C4-2B (cell line): ENCODE measurements at regions not wholly inside any gene's neighbourhood (a gene's known extent, or its start where the extent isn't known, plus 50 kb on each side); places are given as distances from the start of the nearest gene placed in this dataset.

Source experiments
- H3K27ac ChIP-seq: fragments of 450-650 bp; 2 replicates; pipeline ENCODE4 v1.5.1; 2017
- ZFX ChIP-seq: fragments of 450-650 bp; IDR thresholded peaks from 2 replicates; pipeline ENCODE4 v1.6.1; 2017
- TF ChIP-seq, protein P1 (sequence below): fragments of 450-650 bp; conservative IDR thresholded peaks from 2 replicates; pipeline ENCODE4 v1.5.1; 2017; ENCODE audit warnings: mild to moderate bottlenecking

- TF ChIP-seq, protein P1, sequence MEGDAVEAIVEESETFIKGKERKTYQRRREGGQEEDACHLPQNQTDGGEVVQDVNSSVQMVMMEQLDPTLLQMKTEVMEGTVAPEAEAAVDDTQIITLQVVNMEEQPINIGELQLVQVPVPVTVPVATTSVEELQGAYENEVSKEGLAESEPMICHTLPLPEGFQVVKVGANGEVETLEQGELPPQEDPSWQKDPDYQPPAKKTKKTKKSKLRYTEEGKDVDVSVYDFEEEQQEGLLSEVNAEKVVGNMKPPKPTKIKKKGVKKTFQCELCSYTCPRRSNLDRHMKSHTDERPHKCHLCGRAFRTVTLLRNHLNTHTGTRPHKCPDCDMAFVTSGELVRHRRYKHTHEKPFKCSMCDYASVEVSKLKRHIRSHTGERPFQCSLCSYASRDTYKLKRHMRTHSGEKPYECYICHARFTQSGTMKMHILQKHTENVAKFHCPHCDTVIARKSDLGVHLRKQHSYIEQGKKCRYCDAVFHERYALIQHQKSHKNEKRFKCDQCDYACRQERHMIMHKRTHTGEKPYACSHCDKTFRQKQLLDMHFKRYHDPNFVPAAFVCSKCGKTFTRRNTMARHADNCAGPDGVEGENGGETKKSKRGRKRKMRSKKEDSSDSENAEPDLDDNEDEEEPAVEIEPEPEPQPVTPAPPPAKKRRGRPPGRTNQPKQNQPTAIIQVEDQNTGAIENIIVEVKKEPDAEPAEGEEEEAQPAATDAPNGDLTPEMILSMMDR: no peak
- no peak for TF ChIP-seq ZFX
- H3K27ac ChIP-seq: no peak overlapping the region
These were observed 247.3 kb downstream of the MAN2A1 start for GRCh38 chr5:109936996-109937395.

DNA sequence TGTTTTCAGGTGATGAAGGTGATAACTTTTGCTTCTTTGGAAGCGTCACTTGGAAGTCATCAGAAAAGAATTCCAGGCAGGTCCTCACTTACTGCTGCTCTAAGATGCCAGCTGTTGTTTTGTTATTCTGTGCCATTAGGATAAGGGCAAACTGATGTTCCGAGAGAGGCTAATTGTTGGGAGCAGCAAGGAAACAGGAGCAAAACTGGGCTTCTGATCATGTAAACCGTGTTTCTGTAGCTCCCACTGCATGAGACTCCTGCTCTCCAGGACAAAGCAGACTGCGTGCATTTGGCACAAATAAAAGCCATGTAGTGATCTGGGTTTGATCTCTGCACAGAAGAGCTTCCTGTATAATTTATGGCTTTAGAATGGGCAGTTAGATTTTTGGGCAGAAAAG lies 248.2 kb downstream of the MAN2A1 start:
- TF ChIP-seq, protein P1: no peak
- TF ChIP-seq ZFX: no peak
- H3K27ac ChIP-seq: no peak overlapping the region

DNA sequence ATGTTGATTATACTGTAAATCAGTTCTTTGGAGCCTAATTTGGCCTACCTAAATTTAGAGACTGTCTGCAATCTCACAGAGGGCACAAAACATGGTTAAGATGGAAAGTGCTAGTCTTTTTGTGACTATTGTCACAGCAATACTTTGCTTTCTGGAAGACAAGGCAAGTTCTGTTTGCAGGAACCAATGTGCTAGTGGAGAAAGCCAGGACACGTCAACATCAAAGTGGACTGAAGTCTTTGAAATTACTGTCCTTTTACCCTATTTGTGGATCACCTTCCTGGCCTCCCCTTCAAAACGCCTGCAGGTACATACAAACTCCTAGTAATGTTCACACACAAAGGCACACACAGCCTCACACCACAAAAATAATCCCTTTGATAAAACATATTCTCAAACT lies 248.7 kb downstream of the MAN2A1 start:
- TF ChIP-seq, protein P1: no peak
- TF ChIP-seq ZFX: no peak
- no peak overlapping the region for H3K27ac ChIP-seq

GRCh38 chr5:109939116-109939682 lies 249.5 kb downstream of the MAN2A1 start:
- TF ChIP-seq, protein P1: no peak
- no peak for TF ChIP-seq ZFX
- no peak overlapping the region for H3K27ac ChIP-seq

- no peak for TF ChIP-seq ZFX
- TF ChIP-seq, protein P1: no peak
- no peak overlapping the region for H3K27ac ChIP-seq
These were observed 252.9 kb downstream of the MAN2A1 start for GRCh38 chr5:109942646-109943045.

GRCh38 chr5:109943701-109944235 lies 254.0 kb downstream of the MAN2A1 start:
- H3K27ac ChIP-seq: no peak overlapping the region
- no peak for TF ChIP-seq ZFX
- TF ChIP-seq, protein P1: no peak

DNA sequence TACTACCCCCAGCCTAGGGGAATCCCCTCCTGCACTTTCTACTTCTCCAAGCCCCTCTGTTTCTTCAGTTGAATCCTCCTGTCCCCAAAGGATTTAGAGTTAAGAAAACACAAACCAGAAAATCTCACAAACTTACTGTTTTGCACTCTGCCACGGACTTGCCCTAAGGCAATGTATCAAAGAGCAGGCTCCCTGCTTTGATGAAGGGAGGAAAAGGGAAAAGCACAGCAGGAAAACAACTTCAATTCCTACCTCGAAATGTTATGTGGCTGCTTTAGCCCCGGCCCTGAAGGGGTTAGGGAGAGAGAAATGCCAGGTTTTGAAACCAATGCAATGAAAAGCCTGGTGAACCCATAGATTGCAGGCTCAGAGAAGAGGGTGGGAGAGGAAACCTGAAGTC lies 254.7 kb downstream of the MAN2A1 start:
- TF ChIP-seq, protein P1: no peak
- no peak for TF ChIP-seq ZFX

More for the DNA sequence above, 254.7 kb downstream of the MAN2A1 start:
- no peak overlapping the region for H3K27ac ChIP-seq
